KBM-7 (cell line): ENCODE measurements at regions not wholly inside any gene's neighbourhood (a gene's known extent, or its start where the extent isn't known, plus 50 kb on each side); places are given as distances from the start of the nearest gene placed in this dataset.
"Not testable (repeated sequence)": the region's sequence is repeated elsewhere in the genome, so short reads cannot be mapped to it uniquely, and the experiment has no call there.

ENCODE experiments used
- DNase-seq: peaks from one replicate; pipeline ENCODE4 v3.0.0-alpha.2; 2015
- in situ Hi-C: fragments of 300-500 bp; cut with MboI; formaldehyde crosslinking; loops from 2 replicates; pipeline ENCODE4 v1.14.3; 2020; ENCODE audit warnings: low sequenced_read_pairs, low pct_unique_long_range_greater_than_20kb, mixed read lengths

- in situ Hi-C loops: no loop called here
- DNase-seq: no peak
Observed at GRCh38 chr14:80074900-80075574, 136.3 kb downstream of the DIO2 start.

GRCh38 chr14:80059041-80059440 is 152.3 kb downstream of the DIO2 start:
- in situ Hi-C loops: no loop called here
- no peak for DNase-seq

- in situ Hi-C loops: no loop called here
- DNase-seq: no peak
Observed at GRCh38 chr14:80056497-80056801, 154.9 kb downstream of the DIO2 start.

DNA sequence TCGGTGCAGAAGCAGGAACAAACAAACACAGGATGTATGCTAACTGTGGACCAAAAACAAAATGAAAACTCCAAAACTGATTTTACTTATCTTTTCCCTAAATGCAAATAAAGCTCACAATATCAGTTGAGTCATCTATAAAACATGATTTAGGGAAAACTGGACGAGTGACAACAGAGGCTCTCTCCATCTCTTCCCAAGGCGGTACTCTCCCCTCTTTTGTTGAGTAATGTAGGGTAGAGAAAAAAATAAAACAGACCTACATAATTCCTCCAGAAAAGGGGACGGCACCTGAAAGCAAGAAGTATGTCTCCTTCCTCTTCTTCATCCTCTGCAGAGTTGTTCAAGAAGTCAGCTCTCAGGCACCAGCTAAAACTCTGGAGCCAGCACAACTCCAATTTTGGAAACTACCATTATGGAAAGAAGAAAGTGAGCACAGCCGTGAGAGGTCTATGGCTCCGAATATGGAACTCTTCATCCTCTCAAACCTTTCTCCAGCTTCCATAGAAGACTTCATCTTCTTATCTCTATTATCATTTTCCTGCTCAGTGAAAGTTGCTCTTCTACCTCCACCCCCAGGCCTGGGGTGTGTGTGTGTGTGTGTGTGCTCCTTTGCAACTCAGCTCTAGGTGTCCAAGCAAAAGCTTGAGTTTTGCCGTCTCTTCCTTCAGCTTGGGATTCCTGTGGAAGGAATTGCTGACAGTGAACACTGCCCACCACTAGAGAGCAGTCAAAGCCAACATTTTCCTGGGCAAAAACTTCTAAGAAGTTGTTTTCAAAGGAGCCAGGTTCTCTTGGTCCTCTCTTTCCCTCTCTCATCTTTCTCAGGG is 155.4 kb downstream of the DIO2 start:
- peak; percentile 51 for DNase-seq
- in situ Hi-C loops: no loop called here

- in situ Hi-C loops: no loop called here
- no peak for DNase-seq
Observed at GRCh38 chr14:80055226-80055625, 156.1 kb downstream of the DIO2 start.

- no peak for DNase-seq
- in situ Hi-C loops: no loop called here
Observed at GRCh38 chr14:80054020-80054419, 157.3 kb downstream of the DIO2 start.

GRCh38 chr14:80049055-80049454 is 162.2 kb downstream of the DIO2 start:
- in situ Hi-C loops: no loop called here
- DNase-seq: no peak

GRCh38 chr14:80047761-80048160 is 163.5 kb downstream of the DIO2 start:
- in situ Hi-C loops: no loop called here
- DNase-seq: no peak

- DNase-seq: no peak
Observed at GRCh38 chr14:80037349-80037748, 174.0 kb downstream of the DIO2 start.

DNA sequence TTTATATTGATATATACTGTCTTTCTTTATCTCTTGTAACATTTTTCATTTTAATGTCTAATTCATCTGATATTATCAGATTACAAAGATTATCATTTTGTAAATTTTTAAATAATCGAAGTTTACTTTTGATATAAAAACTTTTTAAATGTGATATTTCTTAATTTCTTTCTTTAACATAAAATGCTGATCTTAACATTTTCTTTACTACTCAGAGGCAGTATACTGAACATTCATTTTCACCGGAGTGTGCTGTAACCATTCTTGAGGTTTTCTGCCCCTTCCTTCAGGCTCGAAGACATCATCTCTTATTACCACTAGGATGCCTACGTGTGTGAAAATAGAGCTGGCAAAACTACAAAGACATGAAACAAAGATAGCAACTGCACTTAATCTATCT is 186.9 kb downstream of the DIO2 start:
- no peak for DNase-seq
- in situ Hi-C loops: no loop called here

More at GRCh38 chr14:80037349-80037748, 174.0 kb downstream of the DIO2 start:
- in situ Hi-C loops: no loop called here

- in situ Hi-C loops, DNase-seq: not testable (repeated sequence)
Observed at GRCh38 chr14:80018476-80018875, 192.8 kb downstream of the DIO2 start.

DNA sequence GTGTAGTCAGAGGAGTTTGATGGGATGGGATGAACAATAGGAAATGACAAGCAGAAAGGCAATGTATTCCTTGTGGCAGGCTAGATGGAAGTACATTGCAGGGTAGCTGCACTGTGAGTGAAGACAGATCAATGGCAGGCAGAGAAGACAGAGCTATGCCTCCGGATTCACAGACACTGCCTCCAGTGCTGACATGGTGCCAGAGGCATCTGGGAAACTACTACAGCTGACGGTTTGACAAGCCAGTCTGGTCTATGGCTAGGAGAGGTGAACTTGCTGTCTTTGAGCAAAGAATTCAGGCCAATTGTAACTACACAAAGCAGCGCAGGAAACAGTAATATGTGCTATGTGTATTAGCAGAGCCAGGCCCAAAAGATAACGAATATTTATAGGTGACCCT is 193.5 kb downstream of the DIO2 start:
- in situ Hi-C loops: no loop called here

DNA sequence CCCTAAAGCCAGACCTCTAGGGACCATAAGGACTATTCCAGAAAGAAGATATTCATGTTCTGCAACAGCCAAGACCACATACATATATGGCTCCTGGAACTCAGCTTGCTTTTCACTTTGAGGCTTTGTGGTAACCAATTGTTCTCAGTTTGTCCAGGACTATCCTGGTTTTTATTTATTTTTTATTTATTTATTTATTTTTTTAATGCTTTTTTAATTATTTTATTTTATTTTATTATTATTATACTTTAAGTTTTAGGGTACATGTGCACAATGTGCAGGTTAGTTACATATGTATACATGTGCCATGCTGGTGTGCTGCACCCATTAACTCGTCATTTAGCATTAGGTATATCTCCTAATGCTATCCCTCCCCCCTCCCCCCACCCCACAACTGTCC is 201.1 kb downstream of the DIO2 start:
- DNase-seq, in situ Hi-C loops: not testable (repeated sequence)

More for the DNA sequence above, 193.5 kb downstream of the DIO2 start:
- DNase-seq: no peak

DNA sequence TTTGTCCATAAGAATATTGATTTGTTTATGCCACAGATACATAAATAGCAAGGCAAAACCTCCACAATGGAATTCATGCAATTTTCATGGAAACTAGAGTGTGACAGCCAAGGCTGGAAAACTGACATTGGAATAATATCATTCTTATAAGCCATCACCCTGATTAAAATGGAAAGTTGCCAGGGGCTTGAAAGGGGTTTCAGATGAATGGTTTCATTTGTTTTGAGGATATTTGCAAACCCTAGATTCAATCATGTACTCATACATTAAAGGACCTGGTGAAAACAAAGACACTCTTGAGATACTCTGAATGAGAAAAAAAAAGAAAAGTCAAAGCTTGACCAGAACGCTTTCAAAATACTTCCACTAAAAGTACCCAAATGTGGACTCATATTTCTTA is 205.7 kb downstream of the DIO2 start:
- in situ Hi-C loops: no loop called here
- no peak for DNase-seq

GRCh38 chr14:80004871-80005270 is 206.4 kb downstream of the DIO2 start:
- no peak for DNase-seq
- in situ Hi-C loops: no loop called here

DNA sequence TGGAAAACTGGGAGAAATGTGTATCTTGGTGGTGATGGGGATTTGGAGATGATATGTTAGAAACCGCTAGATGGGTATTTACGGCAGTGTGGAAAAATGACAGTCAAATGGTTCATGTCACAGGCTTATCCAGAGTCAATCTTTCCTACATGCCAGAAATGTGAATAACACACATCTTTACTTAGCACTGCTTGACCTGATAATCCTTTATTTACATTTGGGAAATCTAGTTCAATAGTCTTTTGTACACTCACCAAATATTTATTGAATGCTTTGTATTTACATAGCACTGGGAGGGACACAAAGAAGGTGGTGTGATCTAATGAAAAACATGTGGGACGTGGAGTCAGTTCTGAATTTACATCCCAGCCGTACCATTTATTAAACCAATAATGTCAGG is 208.2 kb downstream of the DIO2 start:
- in situ Hi-C loops: no loop called here
- DNase-seq: no peak

DNA sequence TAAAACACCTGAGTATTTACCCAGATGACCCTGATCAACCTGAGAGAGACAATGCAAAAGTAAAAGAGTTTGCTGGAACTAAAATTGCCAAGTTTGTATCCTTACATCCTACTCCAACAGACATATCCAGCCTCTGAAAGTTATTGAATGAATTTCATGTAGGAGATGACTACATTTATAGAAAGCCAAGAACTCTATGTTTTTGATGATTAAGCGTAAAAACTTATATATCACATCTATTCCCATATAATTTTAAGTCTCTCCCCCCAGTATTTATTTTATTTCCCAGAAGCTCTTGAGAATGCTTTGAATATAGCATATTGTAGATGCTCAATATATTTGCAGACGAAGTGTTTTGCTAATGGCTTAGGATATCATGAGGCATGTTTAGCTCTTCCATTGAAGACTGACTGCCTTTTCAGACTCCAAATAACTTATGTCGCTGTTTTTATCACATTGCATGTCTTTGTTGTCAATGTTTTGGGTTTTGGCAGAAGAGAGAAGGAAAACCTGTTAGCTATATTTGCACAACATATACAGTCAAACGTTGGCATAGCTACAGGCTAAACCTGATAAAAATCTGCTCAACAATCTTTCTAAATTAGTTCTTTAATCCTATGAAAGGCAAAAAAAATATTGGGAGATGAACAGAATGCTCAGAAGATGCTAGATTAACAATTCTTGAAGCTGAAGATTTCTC is 213.6 kb downstream of the DIO2 start:
- in situ Hi-C loops: no loop called here
- DNase-seq: no peak

GRCh38 chr14:79992407-79993198 is 218.7 kb downstream of the DIO2 start:
- in situ Hi-C loops: no loop called here
- peak; percentile 1 for DNase-seq

DNA sequence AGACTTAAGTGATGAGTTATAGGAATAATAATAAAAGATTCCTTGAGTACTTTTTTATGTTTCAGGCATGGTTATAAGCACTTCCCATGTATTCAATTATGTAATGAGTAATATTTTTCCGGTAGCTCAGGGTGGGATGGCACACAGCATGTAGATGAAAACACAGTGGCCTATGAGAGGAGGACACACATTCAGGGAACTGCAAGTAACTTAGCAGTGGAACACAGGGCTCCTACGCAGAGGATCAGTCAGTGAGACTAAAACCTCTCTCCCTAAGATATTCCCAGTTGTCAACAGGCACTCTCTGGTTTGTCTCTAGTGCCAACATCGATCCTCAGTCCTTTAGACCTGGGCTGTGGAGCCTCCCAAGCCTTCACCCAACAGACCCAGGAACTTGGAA is 219.4 kb downstream of the DIO2 start:
- DNase-seq: no peak
- in situ Hi-C loops: no loop called here
